ENCODE measurements at regions not wholly inside any gene's neighbourhood (a gene's known extent, or its start where the extent isn't known, plus 50 kb on each side); places are given as distances from the start of the nearest gene placed in this dataset.

DNA sequence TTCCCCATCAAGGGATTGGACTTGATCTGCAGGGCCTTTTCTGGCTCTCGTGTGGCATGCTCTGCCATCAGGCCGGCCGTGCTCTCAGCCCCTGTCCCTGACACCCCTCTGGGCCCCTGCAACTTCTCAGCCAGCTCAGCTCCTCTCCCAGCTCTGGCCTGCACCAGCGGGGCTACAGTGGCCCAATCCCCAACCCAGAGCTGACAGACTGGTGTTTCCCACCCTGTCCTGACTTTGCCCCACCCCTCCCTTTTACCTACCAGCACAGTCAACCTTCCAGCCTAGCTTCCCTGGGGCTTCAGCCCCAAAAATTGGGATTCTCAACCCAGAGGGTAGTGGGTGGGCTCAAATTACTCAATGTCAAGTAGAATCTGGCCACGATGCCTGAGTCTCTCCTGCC is 149.3 kb downstream of the SYF2 start:
- no peak for TF ChIP-seq POLR2A (IDR thresholded peaks at IDR 0.05; ENCODE audit: low read depth, low read length)
- TF ChIP-seq POLR2AphosphoS5 (IDR thresholded peaks at IDR 0.05; ENCODE audit: low read depth, low read length): no peak
- TF ChIP-seq TAF1 (IDR thresholded peaks at IDR 0.05; ENCODE audit: low read depth, low read length): no peak
